K562 (cell line): ENCODE measurements at regions not wholly inside any gene's neighbourhood (a gene's known extent, or its start where the extent isn't known, plus 50 kb on each side); places are given as distances from the start of the nearest gene placed in this dataset.

Experiments
- ATAC-seq: fragments of 200-7000 bp; cut with Tn5 transposase; 3 replicates; pipeline ENCODE4 v1.9.1; 2020; ENCODE audit warnings: moderate library complexity
- BruUV-seq: library from RNA; stranded (reverse); fragments of 400-500 nt; replicated peaks from 2 replicates; lab custom pipeline; 2021; lab: Mats Ljungman, UMichigan
- CTCF ChIA-PET: fragments of 300-600 bp; formaldehyde crosslinking; extraction: SDS; loops from one replicate; lab custom pipeline; 2021; ENCODE audit warnings: low intra/inter-chr PET ratio; lab: Yijun Ruan, JAX
- POLR2A ChIA-PET: fragments of 300-600, 350-650 bp; sonication (Branson Sonifier 250); formaldehyde crosslinking; extraction: SDS; loops from one replicate; lab custom pipeline; 2021; ENCODE audit warnings: antibody characterized with exemption, inconsistent platforms; lab: Yijun Ruan, JAX
- DNase-seq, 4 experiments: peaks; one replicate each; pipeline versions ENCODE4 v3.0.0 to v3.0.0-alpha.2; 2011 to 2018; ENCODE audit warnings: low spot score in 3 of 4, mixed read lengths in 3 of 4; ENCODE audit errors: extremely low read depth in 1 of 4
- FAIRE-seq: peaks from 2 replicates; lab custom pipeline; 2011; peaks lifted over from hg19 to GRCh38; lab: Jason Lieb, UNC
- H2AFZ ChIP-seq: 2 replicates; pipeline ENCODE4 v1.6.0; 2011; ENCODE audit warnings: low read depth, low read length, control low read depth, inconsistent platforms
- H3K27ac ChIP-seq: fragments of 200-600 bp; 3 replicates; pipeline ENCODE4 v1.8.0; 2011; ENCODE audit warnings: low read depth, mild to moderate bottlenecking, control low read depth, inconsistent platforms, low read length, moderate library complexity, mixed read lengths; ENCODE audit errors: extremely low read depth
- H3K27me3 ChIP-seq, 2 experiments: fragments of 300-600 bp in 1 of 2; 2 replicates in 1 of 2; 3 replicates in 1 of 2; pipeline versions ENCODE4 v1.6.0 to v1.8.0; 2011; ENCODE audit warnings: inconsistent platforms in 2 of 2, low read length in 2 of 2, mild to moderate bottlenecking in 1 of 2, mixed read lengths in 1 of 2, moderate library complexity in 1 of 2; ENCODE audit not compliant: control insufficient read depth in 2 of 2, insufficient read depth in 2 of 2
- H3K36me3 ChIP-seq: fragments of 300-600 bp; 3 replicates; pipeline ENCODE4 v1.8.0; 2011; ENCODE audit warnings: mild to moderate bottlenecking, low read length, inconsistent platforms; ENCODE audit not compliant: control insufficient read depth, insufficient read depth
- H3K4me1 ChIP-seq, 2 experiments: fragments of 200-600 bp in 1 of 2; replicated peaks in 1 of 2; 2 replicates in 1 of 2; 3 replicates in 1 of 2; pipeline versions ENCODE4 v1.5.1 to v1.8.0; 2011; ENCODE audit warnings: inconsistent platforms in 2 of 2, low read length in 2 of 2, mild to moderate bottlenecking in 1 of 2, mixed read lengths in 1 of 2, moderate library complexity in 1 of 2; ENCODE audit not compliant: control insufficient read depth in 2 of 2, insufficient read depth in 2 of 2
- H3K4me2 ChIP-seq: 2 replicates; pipeline ENCODE4 v1.6.1; 2011; ENCODE audit warnings: low read length, control low read depth, inconsistent platforms, mixed read lengths; ENCODE audit not compliant: insufficient read depth
- H3K4me3 ChIP-seq: fragments of 200-600 bp; sonication (generic), shearing (Covaris generic); 2 replicates; pipeline ENCODE4 v1.5.1; 2016; ENCODE audit warnings: control low read depth, inconsistent platforms
- H3K79me2 ChIP-seq: fragments of 200-600 bp; 3 replicates; pipeline ENCODE4 v1.8.0; 2011; ENCODE audit warnings: low read length, inconsistent platforms; ENCODE audit not compliant: control insufficient read depth, insufficient read depth
- H3K9ac ChIP-seq, 2 experiments: 2 replicates each; pipeline versions ENCODE4 v1.6.0 to v1.6.1; 2011; ENCODE audit warnings: low read depth in 2 of 2, low read length in 2 of 2, control low read depth in 1 of 2, inconsistent platforms in 1 of 2, mild to moderate bottlenecking in 1 of 2, mixed read lengths in 1 of 2; ENCODE audit not compliant: insufficient read depth in 1 of 2
- H3K9me1 ChIP-seq: one replicate; pipeline ENCODE4 v1.6.0; 2011; ENCODE audit warnings: inconsistent platforms, mild to moderate bottlenecking, low read length, moderate library complexity; ENCODE audit not compliant: control insufficient read depth, insufficient read depth
- H3K9me3 ChIP-seq: replicated peaks from 2 replicates; pipeline ENCODE4 v1.5.1; 2011; ENCODE audit warnings: low read depth, low read length, inconsistent platforms; ENCODE audit not compliant: control insufficient read depth, insufficient read depth
- H4K20me1 ChIP-seq: replicated peaks from 2 replicates; pipeline ENCODE4 v1.6.1; 2011; ENCODE audit warnings: low read length, inconsistent platforms, mixed read lengths; ENCODE audit not compliant: control insufficient read depth, insufficient read depth
- BRF2 ChIP-seq: IDR thresholded peaks from 3 replicates; pipeline ENCODE4 v1.6.1; 2011; ENCODE audit warnings: borderline replicate concordance, mild to moderate bottlenecking; ENCODE audit not compliant: insufficient read length, insufficient read depth
- GATAD2A ChIP-seq: fragments of 450-650 bp; IDR thresholded peaks from 2 replicates; pipeline ENCODE4 v1.6.1; 2017
- HSF4 ChIP-seq: fragments of 250-450 bp; sonication (Bioruptor Pico); IDR thresholded peaks from 2 replicates; pipeline ENCODE4 v2.1.2; 2022; ENCODE audit warnings: mild to moderate bottlenecking, moderate library complexity, borderline replicate concordance
- KLF10 ChIP-seq: fragments of 250-450 bp; sonication (Bioruptor Pico); IDR thresholded peaks from 2 replicates; pipeline ENCODE4 v1.6.1; 2021; ENCODE audit warnings: matching md5 sums
- MCM7 ChIP-seq, 2 experiments: fragments of 450-650 bp; IDR thresholded peaks; 2 replicates each; pipeline ENCODE4 v1.6.1; 2016 to 2018
- MYC ChIP-seq, 2 experiments: fragments of 250-450 bp in 1 of 2; sonication (Bioruptor Pico) in 1 of 2; IDR thresholded peaks; 2 replicates each; pipeline versions ENCODE4 v1.5.1 to v1.6.1; 2012 to 2021; ENCODE audit warnings: low read depth in 2 of 2, borderline replicate concordance in 1 of 2, improper control_type of control experiment in 1 of 2, low read length in 1 of 2, mild to moderate bottlenecking in 1 of 2, moderate library complexity in 1 of 2
- NBN ChIP-seq: fragments of 450-650 bp; IDR thresholded peaks from 2 replicates; pipeline ENCODE4 v1.6.1; 2016; ENCODE audit warnings: low read depth, mild to moderate bottlenecking
- NCOA6 ChIP-seq: fragments of 450-650 bp; IDR thresholded peaks from 2 replicates; pipeline ENCODE4 v1.6.1; 2017; ENCODE audit warnings: mild to moderate bottlenecking
- RBBP5 ChIP-seq: fragments of 200-600 bp; sonication (generic); IDR thresholded peaks from 2 replicates; pipeline ENCODE4 v1.6.1; 2012; ENCODE audit warnings: borderline replicate concordance, mild to moderate bottlenecking, low read length, control low read depth, inconsistent platforms; ENCODE audit not compliant: insufficient read depth, poor library complexity, severe bottlenecking
- RFX7 ChIP-seq: fragments of 250-450 bp; sonication (Bioruptor Pico); IDR thresholded peaks from 2 replicates; pipeline ENCODE4 v1.5.1; 2021; ENCODE audit warnings: mild to moderate bottlenecking
- SMARCE1 ChIP-seq: fragments of 450-650 bp; IDR thresholded peaks from 2 replicates; pipeline ENCODE4 v1.7.1; 2016; ENCODE audit warnings: mild to moderate bottlenecking
- TAL1 ChIP-seq: fragments of 450-650 bp; IDR thresholded peaks from 2 replicates; pipeline ENCODE4 v1.6.1; 2016; ENCODE audit warnings: mild to moderate bottlenecking
- ZBTB11 ChIP-seq, 3 experiments: fragments of 200-800 bp in 1 of 3; fragments of 250-450 bp in 1 of 3; fragments of 450-650 bp in 1 of 3; sonication (Bioruptor Pico) in 1 of 3; sonication (Bioruptor generic) in 1 of 3; formaldehyde crosslinking in 1 of 3; IDR thresholded peaks; 2 replicates each; pipeline versions ENCODE4 v1.6.1 to v1.8.0; 2016 to 2022; ENCODE audit warnings: mild to moderate bottlenecking in 2 of 3, missing genetic modification characterization in 2 of 3, missing compliant biosample characterization in 1 of 3, moderate library complexity in 1 of 3
- ZFP30 ChIP-seq: fragments of 250-450 bp; sonication (Bioruptor Pico); IDR thresholded peaks from 2 replicates; pipeline ENCODE4 v1.8.0; 2022; ENCODE audit warnings: moderate library complexity, mild to moderate bottlenecking, inconsistent platforms, borderline replicate concordance
- ZFP36 ChIP-seq: fragments of 150-350 bp; IDR thresholded peaks from 2 replicates; pipeline ENCODE4 v1.6.1; 2018; ENCODE audit warnings: low read length, low read depth; ENCODE audit not compliant: partially characterized antibody
- WGBS: fragments of 100-300 bp; shearing (Covaris generic); methylation state at CpG from one replicate; pipeline ENCODE4 v1.1.6; 2016; ENCODE audit warnings: low coverage, mixed read lengths; ENCODE audit not compliant: insufficient coverage; ENCODE audit errors: missing lambda C conversion rate; 5-methylcytosine and 5-hydroxymethylcytosine counted together
- in situ Hi-C: fragments of 300-500 bp; cut with MboI; formaldehyde crosslinking; loops from 4 replicates; pipeline ENCODE4 v1.15.0; 2018; ENCODE audit warnings: inconsistent platforms, mixed read lengths
- intact Hi-C: fragments of 100-400 bp; cut with micrococcal nuclease; formaldehyde crosslinking; loops from 2 replicates; pipeline ENCODE4 v1.14.2; 2022
- TF ChIP-seq, protein P1 (sequence below): fragments of 450-650 bp; IDR thresholded peaks from 2 replicates; pipeline ENCODE4 v1.6.1; 2016; ENCODE audit warnings: borderline replicate concordance

DNA sequence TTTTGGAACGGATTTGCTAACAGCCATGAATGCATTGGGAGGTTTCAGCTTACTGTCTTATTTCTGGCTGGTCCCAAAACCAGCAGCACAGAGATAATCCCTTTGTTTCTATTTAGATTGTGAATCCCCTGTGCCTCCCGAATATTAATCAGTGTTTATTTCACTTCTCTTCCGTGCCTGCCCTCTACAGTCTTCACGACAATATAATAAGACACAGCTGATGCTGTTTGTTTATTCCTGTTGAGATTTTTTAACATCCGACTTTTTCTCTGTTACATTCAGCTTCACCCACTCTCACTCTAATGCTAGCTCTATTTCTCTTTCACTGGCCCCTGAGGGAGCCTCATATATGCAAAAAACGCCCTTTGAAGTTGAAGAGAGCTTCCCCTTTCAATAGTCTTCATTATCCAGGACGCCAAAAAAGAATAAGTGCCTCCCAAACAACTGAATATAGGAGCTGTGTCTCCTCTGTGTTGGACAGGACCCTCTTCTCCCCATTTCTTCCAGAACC is 995.3 kb downstream of the ROBO2 start (continued):
- TF ChIP-seq, protein P1, sequence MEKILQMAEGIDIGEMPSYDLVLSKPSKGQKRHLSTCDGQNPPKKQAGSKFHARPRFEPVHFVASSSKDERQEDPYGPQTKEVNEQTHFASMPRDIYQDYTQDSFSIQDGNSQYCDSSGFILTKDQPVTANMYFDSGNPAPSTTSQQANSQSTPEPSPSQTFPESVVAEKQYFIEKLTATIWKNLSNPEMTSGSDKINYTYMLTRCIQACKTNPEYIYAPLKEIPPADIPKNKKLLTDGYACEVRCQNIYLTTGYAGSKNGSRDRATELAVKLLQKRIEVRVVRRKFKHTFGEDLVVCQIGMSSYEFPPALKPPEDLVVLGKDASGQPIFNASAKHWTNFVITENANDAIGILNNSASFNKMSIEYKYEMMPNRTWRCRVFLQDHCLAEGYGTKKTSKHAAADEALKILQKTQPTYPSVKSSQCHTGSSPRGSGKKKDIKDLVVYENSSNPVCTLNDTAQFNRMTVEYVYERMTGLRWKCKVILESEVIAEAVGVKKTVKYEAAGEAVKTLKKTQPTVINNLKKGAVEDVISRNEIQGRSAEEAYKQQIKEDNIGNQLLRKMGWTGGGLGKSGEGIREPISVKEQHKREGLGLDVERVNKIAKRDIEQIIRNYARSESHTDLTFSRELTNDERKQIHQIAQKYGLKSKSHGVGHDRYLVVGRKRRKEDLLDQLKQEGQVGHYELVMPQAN, result no peak
- TF ChIP-seq KLF10 (no peak), MYC (IDR thresholded peaks at IDR 0.05; ENCODE audit: low read depth, low read length) (no peak), MYC (CRISPR knock-in tag; IDR thresholded peaks at IDR 0.05; ENCODE audit: borderline replicate concordance, low read depth) (no peak), ZFP30 (CRISPR knock-in tag) (no peak), SMARCE1 (no peak), MCM7 (IDR thresholded peaks at IDR 0.05) (no peak)

GRCh38 chr3:78041486-78041885 is 1001.6 kb downstream of the ROBO2 start:
- no peaks in the 10 kb centered on the region for H3K36me3 ChIP-seq
- H3K27ac ChIP-seq, result no peak overlapping the region
- no peaks in the 10 kb centered on the region for H3K9me3 ChIP-seq
- intact Hi-C loops, result no loop called here
- no peaks in the 10 kb centered on the region for H3K9me1 ChIP-seq
- no peaks in the 10 kb centered on the region for H3K79me2 ChIP-seq
- H2AFZ ChIP-seq, result no peak overlapping the region
- H3K4me3 ChIP-seq, result no peak overlapping the region
- H3K27me3 ChIP-seq, result no peaks in the 10 kb centered on the region
- in situ Hi-C loops, result no loop called here
- CTCF ChIA-PET, result no interaction called here
- no peak for ATAC-seq
- no peak for DNase-seq
- POLR2A ChIA-PET, result no interaction called here
- no peaks in the 10 kb centered on the region for H4K20me1 ChIP-seq
- WGBS, result 15% methylated on average over 1 of the region's 1 CpG
- no peak for FAIRE-seq
- no peak overlapping the region for H3K4me2 ChIP-seq
- no TSS peak for BruUV-seq
- H3K9ac ChIP-seq, result no peak overlapping the region
- no peaks in the 10 kb centered on the region for H3K4me1 ChIP-seq
- TF ChIP-seq RBBP5, result no peak
- no peak for TF ChIP-seq TAL1
- TF ChIP-seq BRF2, result no peak
- TF ChIP-seq RFX7 (CRISPR knock-in tag), result no peak
- no peak for TF ChIP-seq NBN
- no peak for TF ChIP-seq ZBTB11 (CRISPR knock-in tag; IDR thresholded peaks at IDR 0.05)
- no peak for TF ChIP-seq GATAD2A
- TF ChIP-seq NCOA6, result no peak
- no peak for TF ChIP-seq ZFP36
- no peak for TF ChIP-seq HSF4 (CRISPR knock-in tag)
